ENCODE measurements at regions not wholly inside any gene's neighbourhood (a gene's known extent, or its start where the extent isn't known, plus 50 kb on each side); places are given as distances from the start of the nearest gene placed in this dataset.
"Not testable (repeated sequence)": the region's sequence is repeated elsewhere in the genome, so short reads cannot be mapped to it uniquely, and the experiment has no call there.

DNA sequence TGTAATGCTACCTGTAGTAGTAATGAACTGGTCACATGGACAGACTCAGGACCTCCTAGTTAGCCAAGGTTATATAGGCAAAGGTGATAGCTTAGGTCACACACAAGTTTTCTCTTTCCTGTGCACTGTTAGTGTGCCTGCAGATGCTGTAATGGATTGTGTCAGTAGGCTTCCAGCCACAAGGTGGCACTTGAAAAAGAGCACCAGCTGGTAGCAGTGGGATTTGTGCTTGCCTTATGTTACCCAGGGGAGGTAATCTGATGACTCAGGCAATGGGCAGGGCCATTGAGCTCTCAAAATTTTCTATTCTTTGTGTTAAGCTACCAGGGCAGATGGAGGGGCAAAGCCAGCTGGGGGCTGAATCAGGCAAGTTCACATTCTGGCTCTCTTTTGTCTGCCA is 562.6 kb upstream of the TPTE start:
- H3K4me1 ChIP-seq (ENCODE audit: control insufficient read depth in 1 of 2, insufficient read depth in 2 of 2, low read length in 2 of 2); H3K27ac ChIP-seq (ENCODE audit: low read depth, low read length); H3K9ac ChIP-seq (ENCODE audit: low read depth in 1 of 2, low read length in 2 of 2); H3K27me3 ChIP-seq (ENCODE audit: control insufficient read depth in 1 of 2, insufficient read depth in 2 of 2, low read length in 2 of 2); H3K36me3 ChIP-seq (ENCODE audit: control insufficient read depth in 1 of 2, insufficient read depth in 2 of 2, low read length in 2 of 2); H3K4me3 ChIP-seq (ENCODE audit: low read depth in 1 of 2, low read length in 2 of 2): not testable (repeated sequence)
- peaks cover 21 to 22% of the 10 kb centered on the region in 2 donors for H3K9me3 ChIP-seq (ENCODE audit: control insufficient read depth in 1 of 2, low read length in 2 of 2)

DNA sequence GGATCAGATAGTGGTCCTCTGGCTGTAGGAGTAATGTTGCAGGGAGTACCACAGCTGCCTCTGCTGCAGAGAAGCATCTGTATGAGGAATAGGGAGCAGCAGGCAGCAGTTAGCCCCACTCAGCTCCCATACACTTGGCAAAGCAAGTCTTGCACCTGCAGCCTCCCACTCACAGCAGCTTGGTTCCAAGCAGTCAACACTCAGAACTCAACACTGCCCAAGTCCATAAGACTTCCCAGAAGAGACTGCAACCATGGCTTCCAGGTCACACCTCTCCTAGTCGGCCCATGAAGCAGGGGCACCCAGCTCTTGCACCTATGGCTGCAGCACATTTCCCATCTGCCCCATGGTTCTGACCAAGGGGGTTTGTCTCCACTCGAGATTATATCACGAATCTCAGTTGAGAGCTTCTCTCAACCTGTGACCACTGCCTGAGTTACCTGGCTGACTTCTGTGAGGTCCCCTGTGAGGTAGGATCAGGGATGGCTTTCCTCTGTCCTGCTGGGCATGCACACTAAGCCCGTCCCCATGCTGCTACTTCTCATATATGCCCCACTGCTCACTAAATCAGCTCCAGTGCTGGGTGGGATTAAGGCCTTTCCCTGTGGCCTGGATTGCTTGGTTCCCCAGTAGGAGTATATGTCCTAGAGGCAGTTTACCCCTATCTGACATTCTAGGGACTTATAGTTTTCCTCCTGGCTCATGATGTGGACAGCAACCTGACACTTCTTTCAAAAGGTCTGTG is 562.0 kb upstream of the TPTE start:
- H3K27me3 ChIP-seq (ENCODE audit: control insufficient read depth in 1 of 2, insufficient read depth in 2 of 2, low read length in 2 of 2); H3K4me1 ChIP-seq (ENCODE audit: control insufficient read depth in 1 of 2, insufficient read depth in 2 of 2, low read length in 2 of 2); H3K36me3 ChIP-seq (ENCODE audit: control insufficient read depth in 1 of 2, insufficient read depth in 2 of 2, low read length in 2 of 2); H3K9ac ChIP-seq (ENCODE audit: low read depth in 1 of 2, low read length in 2 of 2); H3K27ac ChIP-seq (ENCODE audit: low read depth, low read length); H3K4me3 ChIP-seq (ENCODE audit: low read depth in 1 of 2, low read length in 2 of 2): not testable (repeated sequence)
- H3K9me3 ChIP-seq (ENCODE audit: control insufficient read depth in 1 of 2, low read length in 2 of 2) = peaks cover 22% of the 10 kb centered on the region in 2 donors

DNA sequence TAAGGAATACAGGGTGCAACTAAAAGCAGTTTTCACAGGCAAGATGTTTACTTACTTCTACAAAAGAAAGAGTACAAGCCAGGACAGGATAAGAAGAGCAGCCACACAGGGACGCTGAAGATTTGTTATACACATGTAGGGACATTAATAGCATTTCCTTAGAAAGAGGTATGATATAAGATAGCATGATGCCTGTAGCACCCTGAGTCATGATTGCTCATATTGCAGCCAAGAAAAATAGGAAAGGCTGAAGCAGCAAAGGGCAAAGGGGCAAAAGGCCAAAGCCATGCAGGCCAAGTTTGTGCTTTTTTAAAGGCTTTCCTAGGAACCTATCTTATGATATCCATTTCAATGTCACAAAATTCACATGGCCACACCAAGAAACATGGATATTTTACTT is 552.0 kb upstream of the TPTE start:
- not testable (repeated sequence) for H3K4me1 ChIP-seq (ENCODE audit: control insufficient read depth in 1 of 2, insufficient read depth in 2 of 2, low read length in 2 of 2); H3K36me3 ChIP-seq (ENCODE audit: control insufficient read depth in 1 of 2, insufficient read depth in 2 of 2, low read length in 2 of 2); H3K9me3 ChIP-seq (ENCODE audit: control insufficient read depth in 1 of 2, low read length in 2 of 2); H3K4me3 ChIP-seq (ENCODE audit: low read depth in 1 of 2, low read length in 2 of 2); H3K9ac ChIP-seq (ENCODE audit: low read depth in 1 of 2, low read length in 2 of 2); H3K27ac ChIP-seq (ENCODE audit: low read depth, low read length); H3K27me3 ChIP-seq (ENCODE audit: control insufficient read depth in 1 of 2, insufficient read depth in 2 of 2, low read length in 2 of 2)

DNA sequence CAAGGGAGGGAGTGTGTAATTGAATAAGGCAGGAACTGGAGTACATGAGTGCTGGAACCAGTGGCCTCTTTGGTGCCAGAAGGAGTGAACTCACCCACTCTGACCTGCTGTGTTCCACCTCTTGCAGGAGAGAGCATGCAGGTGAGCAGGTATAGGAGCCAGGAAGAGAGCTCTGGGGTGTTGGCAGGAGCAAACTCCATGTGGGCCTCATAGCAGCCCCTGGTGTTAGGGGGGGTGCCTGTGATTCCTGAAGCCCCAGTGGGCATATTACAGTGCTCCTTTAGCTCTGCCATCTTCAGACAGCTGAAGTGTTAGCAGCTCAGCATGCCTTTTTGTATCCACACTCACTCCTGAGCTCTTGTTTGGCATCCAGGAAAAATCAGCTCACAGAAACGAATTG is 549.4 kb upstream of the TPTE start:
- not testable (repeated sequence) for H3K4me1 ChIP-seq (ENCODE audit: control insufficient read depth in 1 of 2, insufficient read depth in 2 of 2, low read length in 2 of 2); H3K36me3 ChIP-seq (ENCODE audit: control insufficient read depth in 1 of 2, insufficient read depth in 2 of 2, low read length in 2 of 2); H3K4me3 ChIP-seq (ENCODE audit: low read depth in 1 of 2, low read length in 2 of 2); H3K27ac ChIP-seq (ENCODE audit: low read depth, low read length); H3K27me3 ChIP-seq (ENCODE audit: control insufficient read depth in 1 of 2, insufficient read depth in 2 of 2, low read length in 2 of 2); H3K9ac ChIP-seq (ENCODE audit: low read depth in 1 of 2, low read length in 2 of 2); H3K9me3 ChIP-seq (ENCODE audit: control insufficient read depth in 1 of 2, low read length in 2 of 2)

DNA sequence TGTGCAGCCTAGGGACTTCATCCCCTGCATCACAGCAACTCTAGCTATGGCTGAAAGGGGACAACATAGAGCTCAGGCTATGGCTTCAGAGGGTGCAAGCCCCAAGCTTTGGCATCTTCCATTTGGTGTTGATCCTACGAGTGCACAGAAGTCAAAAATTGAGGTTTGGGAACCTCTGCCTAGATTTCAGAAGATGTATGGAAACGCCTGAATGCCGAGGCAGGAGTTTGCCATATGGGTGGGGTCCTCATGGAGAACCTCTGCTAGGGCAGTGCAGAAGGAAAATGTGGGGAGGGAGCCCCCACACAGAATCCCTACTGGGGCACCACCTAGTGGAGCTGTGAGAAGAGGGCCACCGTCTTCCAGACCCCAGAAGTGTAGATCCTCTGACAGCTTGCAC is 543.0 kb upstream of the TPTE start:
- not testable (repeated sequence) for H3K4me1 ChIP-seq (ENCODE audit: control insufficient read depth in 1 of 2, insufficient read depth in 2 of 2, low read length in 2 of 2); H3K9ac ChIP-seq (ENCODE audit: low read depth in 1 of 2, low read length in 2 of 2); H3K36me3 ChIP-seq (ENCODE audit: control insufficient read depth in 1 of 2, insufficient read depth in 2 of 2, low read length in 2 of 2); H3K27ac ChIP-seq (ENCODE audit: low read depth, low read length); H3K4me3 ChIP-seq (ENCODE audit: low read depth in 1 of 2, low read length in 2 of 2); H3K9me3 ChIP-seq (ENCODE audit: control insufficient read depth in 1 of 2, low read length in 2 of 2); H3K27me3 ChIP-seq (ENCODE audit: control insufficient read depth in 1 of 2, insufficient read depth in 2 of 2, low read length in 2 of 2)

DNA sequence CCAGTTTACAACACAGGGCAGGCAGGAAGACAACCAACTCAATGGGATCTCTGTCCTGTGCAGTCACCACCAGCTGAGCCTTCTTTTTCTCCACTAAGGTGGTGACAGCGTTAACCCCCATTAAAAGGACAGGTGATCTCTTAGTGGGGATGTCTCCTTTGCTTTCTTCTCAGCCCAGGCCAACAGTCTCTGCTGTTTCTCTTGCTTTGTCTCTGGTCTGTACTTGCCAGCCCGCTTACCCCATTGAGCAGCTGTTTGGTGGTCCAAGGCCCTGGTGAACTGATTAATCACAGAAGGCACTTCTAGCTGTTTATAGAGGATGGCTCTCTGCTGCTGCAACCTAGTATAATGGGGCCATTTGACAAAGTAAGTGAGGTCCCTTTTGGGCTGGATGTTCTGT is 523.9 kb upstream of the TPTE start:
- not testable (repeated sequence) for H3K9ac ChIP-seq (ENCODE audit: low read depth in 1 of 2, low read length in 2 of 2)

DNA sequence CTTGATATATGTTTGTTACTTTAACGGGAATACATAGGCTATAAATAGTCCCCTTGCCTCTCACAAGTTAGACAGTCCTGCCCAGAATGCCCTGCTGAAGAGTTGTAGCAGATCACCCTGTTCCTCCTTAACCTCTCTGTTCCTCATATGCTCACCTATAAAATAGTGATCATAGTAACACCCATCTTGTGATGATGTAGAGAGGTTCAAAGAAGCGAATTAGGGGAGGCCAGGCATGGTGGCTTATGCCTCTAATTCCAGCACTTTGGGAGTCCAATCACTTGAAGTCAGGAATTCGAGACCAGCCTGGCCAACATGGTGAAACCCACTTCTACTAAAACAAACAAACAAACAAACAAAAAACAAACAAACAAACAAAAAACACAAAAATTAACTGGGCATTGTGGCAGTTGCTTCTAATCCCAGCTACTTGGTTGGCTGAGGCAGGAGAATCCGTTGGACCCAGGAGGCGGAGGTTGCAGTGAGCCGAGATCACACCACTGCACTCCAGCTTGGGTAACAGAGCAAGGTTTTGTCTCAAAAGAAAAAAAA is 518.5 kb upstream of the TPTE start:
- not testable (repeated sequence) for H3K27ac ChIP-seq (ENCODE audit: low read depth, low read length); H3K27me3 ChIP-seq (ENCODE audit: control insufficient read depth in 1 of 2, insufficient read depth in 2 of 2, low read length in 2 of 2); H3K4me3 ChIP-seq (ENCODE audit: low read depth in 1 of 2, low read length in 2 of 2); H3K36me3 ChIP-seq (ENCODE audit: control insufficient read depth in 1 of 2, insufficient read depth in 2 of 2, low read length in 2 of 2); H3K9ac ChIP-seq (ENCODE audit: low read depth in 1 of 2, low read length in 2 of 2); H3K4me1 ChIP-seq (ENCODE audit: control insufficient read depth in 1 of 2, insufficient read depth in 2 of 2, low read length in 2 of 2)
- peaks cover 0 to 12% of the 10 kb centered on the region in 2 donors for H3K9me3 ChIP-seq (ENCODE audit: control insufficient read depth in 1 of 2, low read length in 2 of 2)

More for the DNA sequence above, 523.9 kb upstream of the TPTE start:
- not testable (repeated sequence) for H3K4me3 ChIP-seq (ENCODE audit: low read depth in 1 of 2, low read length in 2 of 2); H3K4me1 ChIP-seq (ENCODE audit: control insufficient read depth in 1 of 2, insufficient read depth in 2 of 2, low read length in 2 of 2); H3K27me3 ChIP-seq (ENCODE audit: control insufficient read depth in 1 of 2, insufficient read depth in 2 of 2, low read length in 2 of 2); H3K36me3 ChIP-seq (ENCODE audit: control insufficient read depth in 1 of 2, insufficient read depth in 2 of 2, low read length in 2 of 2); H3K27ac ChIP-seq (ENCODE audit: low read depth, low read length)
- peaks cover 0 to 10% of the 10 kb centered on the region in 2 donors for H3K9me3 ChIP-seq (ENCODE audit: control insufficient read depth in 1 of 2, low read length in 2 of 2)

DNA sequence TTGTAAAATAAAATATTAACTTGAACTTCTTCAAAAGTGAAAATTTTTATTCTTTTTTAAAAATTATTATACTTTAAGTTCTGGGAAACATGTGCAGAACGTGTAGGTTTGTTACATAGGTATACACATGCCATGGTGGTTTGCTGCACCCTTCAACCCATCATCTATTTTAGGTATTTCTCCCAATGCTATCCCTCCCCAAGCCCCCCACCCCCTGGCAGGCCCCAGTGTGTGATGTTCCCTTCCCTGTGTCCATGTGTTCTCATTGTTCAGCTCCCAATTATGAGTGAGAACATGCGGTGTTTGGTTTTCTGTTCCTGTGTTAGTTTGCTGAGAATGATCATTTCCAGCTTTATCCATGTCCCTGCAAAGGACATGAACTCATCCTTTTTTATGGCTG is 515.6 kb upstream of the TPTE start:
- not testable (repeated sequence) for H3K27ac ChIP-seq (ENCODE audit: low read depth, low read length); H3K27me3 ChIP-seq (ENCODE audit: control insufficient read depth in 1 of 2, insufficient read depth in 2 of 2, low read length in 2 of 2); H3K36me3 ChIP-seq (ENCODE audit: control insufficient read depth in 1 of 2, insufficient read depth in 2 of 2, low read length in 2 of 2); H3K4me1 ChIP-seq (ENCODE audit: control insufficient read depth in 1 of 2, insufficient read depth in 2 of 2, low read length in 2 of 2); H3K4me3 ChIP-seq (ENCODE audit: low read depth in 1 of 2, low read length in 2 of 2); H3K9ac ChIP-seq (ENCODE audit: low read depth in 1 of 2, low read length in 2 of 2)
- H3K9me3 ChIP-seq (ENCODE audit: control insufficient read depth in 1 of 2, low read length in 2 of 2) = peaks cover 3 to 11% of the 10 kb centered on the region in 2 donors

DNA sequence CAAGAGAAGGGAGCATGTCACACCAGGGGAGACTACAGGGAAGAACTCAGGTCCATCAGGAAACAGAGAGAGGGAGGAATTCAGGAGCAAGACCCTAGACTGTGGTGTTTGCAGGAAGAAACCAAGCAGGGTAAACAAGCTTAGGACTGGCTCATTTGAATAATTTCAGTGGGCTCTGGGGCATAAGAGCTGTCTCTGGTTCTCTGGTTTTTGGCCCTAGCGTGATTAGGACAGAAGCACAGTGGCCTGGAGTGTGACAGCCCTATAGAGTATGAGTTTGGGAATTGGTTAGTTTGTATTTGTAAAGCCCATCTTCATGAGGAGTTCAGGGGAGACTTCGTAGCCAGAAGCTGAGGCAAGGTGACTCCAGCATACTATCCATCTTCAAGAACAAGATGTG is 504.4 kb upstream of the TPTE start:
- not testable (repeated sequence) for H3K4me3 ChIP-seq (ENCODE audit: low read depth in 1 of 2, low read length in 2 of 2); H3K9ac ChIP-seq (ENCODE audit: low read depth in 1 of 2, low read length in 2 of 2); H3K27me3 ChIP-seq (ENCODE audit: control insufficient read depth in 1 of 2, insufficient read depth in 2 of 2, low read length in 2 of 2); H3K4me1 ChIP-seq (ENCODE audit: control insufficient read depth in 1 of 2, insufficient read depth in 2 of 2, low read length in 2 of 2); H3K27ac ChIP-seq (ENCODE audit: low read depth, low read length); H3K36me3 ChIP-seq (ENCODE audit: control insufficient read depth in 1 of 2, insufficient read depth in 2 of 2, low read length in 2 of 2)
- H3K9me3 ChIP-seq (ENCODE audit: control insufficient read depth in 1 of 2, low read length in 2 of 2) = peaks cover 7 to 20% of the 10 kb centered on the region in 2 donors

DNA sequence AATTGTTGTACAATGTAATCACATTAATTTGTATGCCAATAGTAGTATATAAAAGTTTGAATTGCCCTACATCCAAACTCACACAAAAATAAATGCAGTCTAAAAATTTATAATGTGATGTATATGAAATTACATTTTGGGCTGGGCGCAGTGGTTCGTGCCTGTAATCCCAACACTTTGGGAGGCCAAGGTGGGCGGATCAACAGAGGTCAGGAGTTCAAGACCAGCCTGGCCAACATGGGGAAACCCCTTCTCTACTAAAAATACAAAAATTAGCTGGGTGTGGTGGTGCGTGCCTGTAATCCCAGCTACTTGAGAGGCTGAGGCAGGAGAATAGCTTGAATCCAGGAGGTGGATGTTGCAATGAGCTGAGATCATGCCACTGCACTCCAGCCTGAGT is 503.6 kb upstream of the TPTE start:
- H3K36me3 ChIP-seq (ENCODE audit: control insufficient read depth in 1 of 2, insufficient read depth in 2 of 2, low read length in 2 of 2); H3K4me3 ChIP-seq (ENCODE audit: low read depth in 1 of 2, low read length in 2 of 2); H3K27me3 ChIP-seq (ENCODE audit: control insufficient read depth in 1 of 2, insufficient read depth in 2 of 2, low read length in 2 of 2); H3K4me1 ChIP-seq (ENCODE audit: control insufficient read depth in 1 of 2, insufficient read depth in 2 of 2, low read length in 2 of 2); H3K27ac ChIP-seq (ENCODE audit: low read depth, low read length); H3K9ac ChIP-seq (ENCODE audit: low read depth in 1 of 2, low read length in 2 of 2): not testable (repeated sequence)
- peaks cover 11 to 20% of the 10 kb centered on the region in 2 donors for H3K9me3 ChIP-seq (ENCODE audit: control insufficient read depth in 1 of 2, low read length in 2 of 2)

DNA sequence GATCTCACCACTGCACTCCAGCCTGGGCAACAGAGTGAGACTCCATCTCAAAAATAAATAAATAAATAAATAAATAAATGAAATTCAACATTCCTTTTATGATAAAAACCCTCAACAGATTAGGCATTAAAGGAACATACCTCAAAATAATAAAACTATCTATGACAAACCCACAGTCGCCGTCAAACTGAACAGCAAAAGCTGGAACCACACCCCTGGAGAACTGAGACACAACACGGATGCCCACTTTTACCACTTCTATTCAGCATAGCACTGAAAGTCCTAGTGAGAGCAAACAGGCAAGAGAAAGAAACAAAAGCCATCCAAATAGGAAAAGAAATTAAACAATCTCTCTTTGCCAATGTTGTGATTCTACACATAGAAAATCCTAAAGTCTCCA is 499.9 kb upstream of the TPTE start:
- peaks cover 11 to 15% of the 10 kb centered on the region in 2 donors for H3K9me3 ChIP-seq (ENCODE audit: control insufficient read depth in 1 of 2, low read length in 2 of 2)
- H3K9ac ChIP-seq (ENCODE audit: low read depth in 1 of 2, low read length in 2 of 2); H3K27ac ChIP-seq (ENCODE audit: low read depth, low read length); H3K4me1 ChIP-seq (ENCODE audit: control insufficient read depth in 1 of 2, insufficient read depth in 2 of 2, low read length in 2 of 2); H3K36me3 ChIP-seq (ENCODE audit: control insufficient read depth in 1 of 2, insufficient read depth in 2 of 2, low read length in 2 of 2); H3K27me3 ChIP-seq (ENCODE audit: control insufficient read depth in 1 of 2, insufficient read depth in 2 of 2, low read length in 2 of 2); H3K4me3 ChIP-seq (ENCODE audit: low read depth in 1 of 2, low read length in 2 of 2): not testable (repeated sequence)
